Erythroblast (primary cell): ENCODE measurements at regions not wholly inside any gene's neighbourhood (a gene's known extent, or its start where the extent isn't known, plus 50 kb on each side); places are given as distances from the start of the nearest gene placed in this dataset.

ENCODE experiments used
- DNase-seq, 2 experiments: peaks; one replicate each; lab custom pipeline; 2025; lab: John Stamatoyannopoulos, UW
- GATA1 ChIP-seq: IDR thresholded peaks from 2 replicates; pipeline ENCODE4 v1.6.1; 2011; ENCODE audit warnings: low read depth, mild to moderate bottlenecking, control low read depth, low read length, moderate library complexity
- POLR2A ChIP-seq: IDR thresholded peaks from 2 replicates; pipeline ENCODE4 v1.6.1; 2011; ENCODE audit warnings: mild to moderate bottlenecking, low read length

DNA sequence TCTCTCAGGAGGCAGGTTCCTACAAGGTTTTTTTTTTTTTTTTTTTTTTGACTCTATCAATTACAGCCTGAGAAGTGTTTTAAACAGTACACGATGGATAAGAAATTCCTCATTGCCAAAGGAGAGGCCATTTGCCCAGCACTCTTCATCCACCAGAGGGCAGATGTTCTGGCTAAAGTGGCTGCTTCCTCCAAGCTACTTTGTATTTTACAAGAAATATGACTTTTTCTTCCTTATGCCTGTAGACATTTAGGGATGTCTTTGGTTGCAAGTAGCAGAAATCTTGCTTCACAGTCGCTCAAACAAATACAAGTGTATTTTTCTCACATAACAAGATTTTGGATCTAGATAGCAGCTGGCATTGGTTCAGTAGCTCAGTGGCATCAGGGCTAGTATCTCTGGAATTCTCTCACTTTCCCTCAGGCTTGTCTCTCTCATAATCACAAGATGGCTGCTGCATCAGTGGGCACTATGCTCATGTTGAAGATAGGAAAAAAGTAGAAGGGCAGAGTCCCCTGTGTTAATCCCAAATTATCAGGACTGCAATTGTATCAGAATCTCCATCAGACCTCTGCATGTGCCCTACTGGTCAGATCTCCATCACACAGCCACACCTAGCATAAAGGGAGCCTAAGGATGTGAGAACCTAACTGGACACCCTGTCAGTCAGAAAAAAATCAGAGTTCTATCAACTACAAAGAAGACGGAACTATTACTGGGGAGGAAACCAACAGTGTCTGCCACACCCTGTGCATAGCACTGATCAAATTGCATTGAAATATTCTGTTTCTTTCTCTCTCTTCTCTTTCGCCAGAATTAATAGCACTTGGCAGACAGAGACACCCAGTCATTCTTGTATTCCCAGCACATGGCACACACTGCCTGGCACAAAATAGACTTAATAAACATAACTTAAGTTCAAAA is 138.9 kb upstream of the COL8A1 start:
- no peak for TF ChIP-seq POLR2A
- TF ChIP-seq GATA1, result no peak
- peak; percentile 30 to 48 for DNase-seq

DNA sequence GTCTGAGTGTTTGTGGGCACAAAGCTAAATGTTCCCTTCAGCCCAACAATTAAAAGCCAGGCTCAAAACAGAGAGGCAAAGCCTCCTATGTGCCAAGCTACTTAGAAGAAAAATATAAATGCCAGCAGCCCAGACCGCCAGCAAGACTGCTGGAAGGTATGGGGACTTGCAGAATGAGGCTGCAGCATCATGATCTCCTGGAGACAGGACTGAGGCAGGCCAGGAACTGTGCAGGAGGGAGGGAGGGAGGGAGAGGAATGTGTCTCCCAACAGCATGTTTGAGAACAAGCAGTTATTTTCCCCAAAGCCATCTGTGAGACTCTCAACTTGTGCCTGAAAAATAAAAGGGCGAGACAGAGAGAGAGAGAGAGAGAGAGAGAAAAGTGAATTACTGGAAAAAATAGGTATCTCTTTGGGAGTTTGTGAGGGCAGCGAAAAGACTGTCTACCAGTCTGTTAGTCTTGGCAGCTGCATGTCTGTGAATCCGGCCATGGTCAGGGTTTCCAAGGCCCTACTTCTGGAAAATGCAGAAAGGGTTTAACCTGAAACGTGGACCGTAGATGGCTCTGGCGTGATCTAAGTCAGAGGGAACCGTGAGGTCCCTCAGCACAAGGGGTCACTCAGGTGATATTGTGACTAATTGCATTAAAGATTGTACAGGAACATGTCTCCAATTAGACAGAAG is 139.7 kb upstream of the COL8A1 start:
- no peak for TF ChIP-seq GATA1
- no peak for TF ChIP-seq POLR2A
- no peak for DNase-seq

DNA sequence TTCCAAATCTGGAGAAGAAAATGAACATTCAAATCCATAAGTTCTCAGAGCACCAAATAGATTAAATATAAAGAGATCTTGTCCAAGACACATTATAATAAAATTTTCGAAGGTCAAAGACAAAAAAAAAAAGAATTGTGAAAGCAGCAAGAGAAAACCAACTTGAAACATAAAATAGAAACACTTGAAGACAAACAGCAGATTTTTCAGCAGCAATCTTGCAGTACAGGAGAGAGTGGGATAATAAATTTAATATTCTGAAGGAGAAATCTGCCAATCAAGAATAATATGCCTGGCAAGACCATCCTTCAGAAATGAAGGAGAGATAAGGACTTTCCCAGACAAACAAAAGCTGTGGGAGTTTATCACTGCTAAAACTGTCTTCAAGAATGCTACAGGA is 150.5 kb upstream of the COL8A1 start:
- DNase-seq, result no peak
- TF ChIP-seq POLR2A, result no peak
- no peak for TF ChIP-seq GATA1

DNA sequence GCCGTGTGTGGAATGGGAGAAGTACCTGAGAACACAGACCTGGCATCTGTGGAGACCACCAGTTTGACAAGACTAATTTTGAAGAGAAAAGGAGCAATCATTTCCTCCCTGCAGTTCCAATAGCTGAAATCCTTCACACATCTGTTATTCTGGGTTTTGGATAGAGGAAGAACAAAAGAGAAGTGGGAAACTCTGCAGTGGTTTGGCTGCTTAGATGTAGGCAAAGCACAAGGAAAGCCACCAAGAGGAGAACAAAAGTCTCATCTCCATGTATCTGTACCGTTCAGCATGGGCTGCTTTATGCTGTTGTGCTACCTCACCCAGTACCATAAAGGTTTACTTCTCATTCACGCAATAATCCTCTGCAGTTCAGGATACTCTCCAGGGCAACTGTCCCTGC is 153.1 kb upstream of the COL8A1 start:
- no peak for TF ChIP-seq POLR2A
- TF ChIP-seq GATA1, result no peak
- no peak for DNase-seq

DNA sequence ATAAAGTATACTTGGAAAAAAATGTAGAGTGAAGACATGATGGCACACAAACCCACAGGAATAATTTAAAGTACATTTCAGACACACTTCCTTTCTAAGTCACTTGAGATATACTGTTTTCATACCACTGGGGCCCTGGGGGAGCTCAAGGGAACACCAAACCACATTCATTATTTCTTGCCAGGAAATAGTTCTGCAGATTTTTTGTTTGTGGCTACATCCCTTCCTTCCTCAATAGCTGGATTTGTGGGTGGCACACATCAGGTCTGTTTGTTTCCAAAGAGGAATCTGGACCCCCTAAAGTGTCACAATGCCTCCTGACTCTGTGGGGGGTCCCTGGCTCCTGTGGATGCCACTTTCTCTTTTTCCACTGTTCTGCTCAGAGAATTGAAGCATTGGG is 153.5 kb upstream of the COL8A1 start:
- DNase-seq, result no peak
- TF ChIP-seq GATA1 (no peak), POLR2A (no peak)

DNA sequence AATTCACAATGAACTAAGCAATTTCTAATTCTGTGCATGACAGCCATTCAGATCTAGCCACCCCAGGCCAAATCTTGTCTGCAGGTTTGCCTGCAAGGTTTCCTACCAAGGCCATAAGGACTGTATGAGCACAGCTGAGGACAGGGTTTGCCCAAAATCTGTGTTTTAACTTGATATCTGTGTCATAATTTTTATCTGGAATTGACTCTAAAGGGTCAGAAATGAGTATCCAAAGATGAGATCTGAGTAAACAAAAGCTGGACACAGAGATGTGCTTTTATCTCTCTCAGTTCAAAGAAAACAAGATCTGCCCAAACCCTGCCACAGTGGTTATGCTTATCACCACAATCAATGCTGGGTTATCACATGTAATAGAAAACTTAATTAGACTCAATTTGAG is 154.6 kb upstream of the COL8A1 start:
- TF ChIP-seq POLR2A (no peak), GATA1 (no peak)
- no peak for DNase-seq

DNA sequence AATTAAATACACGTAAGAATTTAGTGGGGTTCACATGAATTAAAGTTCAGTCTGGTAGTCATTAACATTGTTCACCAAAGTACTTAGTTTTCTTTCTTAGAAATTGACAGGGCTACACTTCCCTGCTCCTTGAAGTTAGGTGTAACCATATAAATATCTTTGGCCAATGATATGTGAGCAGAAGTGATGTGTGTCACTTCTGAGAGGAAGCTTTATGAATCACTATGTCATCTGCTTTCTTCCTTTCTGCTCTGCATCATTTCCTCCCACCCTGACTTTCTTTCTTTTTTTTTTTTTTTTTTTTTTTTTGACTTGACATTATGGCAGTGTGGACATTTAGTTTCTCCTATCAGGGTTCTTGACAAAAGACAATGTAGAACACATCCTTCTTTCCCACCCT is 156.2 kb upstream of the COL8A1 start:
- TF ChIP-seq POLR2A (no peak), GATA1 (no peak)
- no peak for DNase-seq

DNA sequence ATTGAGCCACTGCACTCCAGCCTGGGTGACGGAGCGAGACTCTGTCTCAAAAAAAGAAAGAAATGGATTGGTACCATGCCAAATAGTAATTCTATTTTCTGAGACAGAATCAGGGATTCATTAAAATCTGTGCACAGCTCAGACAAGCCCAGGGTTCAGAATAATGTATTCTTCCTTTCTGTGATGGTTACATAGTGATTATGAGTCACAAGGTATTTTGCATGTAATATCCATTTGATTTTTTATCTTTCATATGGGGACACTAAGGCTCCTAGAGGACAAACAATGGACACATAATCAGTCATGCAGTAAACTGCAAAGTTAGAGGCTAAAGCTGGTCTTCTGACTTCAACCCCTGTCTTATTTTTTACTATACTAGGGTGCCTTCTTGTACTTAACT is 156.8 kb upstream of the COL8A1 start:
- TF ChIP-seq GATA1, result no peak
- no peak for TF ChIP-seq POLR2A
- DNase-seq, result no peak

DNA sequence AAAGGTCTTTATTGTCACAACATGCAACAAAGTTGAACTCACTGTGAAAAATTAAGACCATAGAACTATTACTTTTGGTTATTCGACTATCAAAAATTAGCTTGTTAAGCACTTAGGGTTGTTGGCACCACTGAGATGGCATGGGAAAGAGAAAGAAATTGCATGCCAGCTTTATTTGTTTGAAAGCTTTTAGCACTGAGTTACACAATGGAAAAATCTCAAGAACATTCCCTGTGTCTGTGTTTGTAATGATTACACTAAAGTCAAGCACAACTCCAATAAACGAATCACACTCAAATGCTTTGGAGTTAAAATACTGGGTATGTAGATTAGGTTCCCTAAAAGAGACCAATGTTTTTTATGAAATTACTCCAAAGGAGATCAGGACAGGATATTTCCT is 158.6 kb upstream of the COL8A1 start:
- DNase-seq, result no peak
- no peak for TF ChIP-seq POLR2A
- TF ChIP-seq GATA1, result no peak

DNA sequence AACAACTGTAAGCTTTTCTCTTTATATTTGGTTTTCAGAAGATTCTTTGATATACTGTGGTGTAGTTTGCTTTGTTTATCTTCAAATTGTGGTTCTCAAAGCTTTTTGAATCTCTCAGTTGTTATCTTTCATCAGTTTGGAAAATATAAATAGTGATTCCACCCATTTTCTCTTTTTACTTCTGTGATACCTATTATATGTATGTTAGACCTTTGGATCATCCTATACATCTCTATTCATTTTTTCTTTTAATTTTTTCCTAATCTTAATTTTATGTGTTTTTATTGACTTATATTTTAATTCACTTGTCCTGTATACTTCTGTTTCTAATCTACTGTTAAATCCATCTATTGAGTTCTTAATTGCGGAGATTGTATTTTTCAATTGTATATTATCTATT is 160.7 kb upstream of the COL8A1 start:
- no peak for TF ChIP-seq POLR2A
- TF ChIP-seq GATA1, result no peak
- DNase-seq, result no peak

DNA sequence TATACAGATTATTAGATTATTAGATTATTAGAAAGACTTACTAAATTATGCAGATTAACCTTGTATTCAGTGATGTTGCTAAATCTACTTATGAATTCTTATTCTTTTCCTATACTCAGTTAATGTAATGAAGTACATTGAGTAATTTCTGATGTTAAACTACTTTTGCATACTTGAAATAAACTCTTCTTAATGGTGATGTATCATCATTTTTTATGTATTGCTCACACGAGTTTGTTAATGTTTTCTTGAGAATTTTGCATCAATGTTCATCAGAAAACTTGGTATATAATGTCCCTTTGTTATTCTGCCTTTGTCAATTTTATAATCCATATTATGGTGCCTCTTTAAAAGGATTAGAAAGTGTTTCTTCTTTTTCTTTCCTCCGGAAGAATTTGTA is 163.2 kb upstream of the COL8A1 start:
- DNase-seq, result no peak
- TF ChIP-seq GATA1 (no peak), POLR2A (no peak)

DNA sequence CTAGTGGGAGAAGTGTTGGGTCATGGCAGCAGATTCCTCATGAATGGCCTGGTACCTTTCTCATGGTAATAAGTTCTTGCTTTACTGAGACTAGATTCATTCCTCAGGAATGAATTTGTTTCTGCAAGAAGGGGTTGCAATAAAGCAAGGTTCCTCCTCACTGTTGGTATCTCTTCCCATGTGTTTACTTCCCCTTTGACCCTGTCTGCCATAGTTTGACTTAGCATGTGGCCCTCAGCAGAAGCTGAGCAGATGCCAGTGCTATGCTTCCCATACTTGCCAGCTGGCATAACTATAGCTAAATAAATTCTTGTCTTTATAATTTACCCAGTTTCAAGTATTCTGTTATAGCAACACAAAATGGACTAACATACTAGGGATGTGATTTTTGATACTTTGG is 163.6 kb upstream of the COL8A1 start:
- TF ChIP-seq GATA1 (no peak), POLR2A (no peak)
- no peak for DNase-seq

DNA sequence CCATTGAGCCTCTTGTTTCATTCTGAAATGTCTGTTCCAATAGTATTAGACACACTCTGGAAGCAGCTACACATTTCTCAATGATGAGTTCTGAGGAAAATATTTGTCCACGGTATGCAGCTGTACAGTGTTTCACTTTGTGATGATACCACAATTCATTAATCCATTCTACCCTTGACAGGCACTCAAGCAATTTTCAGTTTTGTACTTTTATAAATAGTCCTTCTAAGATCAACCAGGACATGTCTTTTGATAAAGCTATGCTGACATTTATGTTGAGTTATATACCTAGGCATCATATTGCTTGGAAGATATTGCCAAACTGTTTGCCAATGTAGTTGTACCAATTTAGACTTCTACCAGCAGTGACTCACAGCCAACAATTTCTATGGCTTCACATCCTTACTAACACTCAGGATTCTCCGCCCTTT is 165.1 kb upstream of the COL8A1 start:
- no peak for DNase-seq
- TF ChIP-seq POLR2A, result no peak

DNA sequence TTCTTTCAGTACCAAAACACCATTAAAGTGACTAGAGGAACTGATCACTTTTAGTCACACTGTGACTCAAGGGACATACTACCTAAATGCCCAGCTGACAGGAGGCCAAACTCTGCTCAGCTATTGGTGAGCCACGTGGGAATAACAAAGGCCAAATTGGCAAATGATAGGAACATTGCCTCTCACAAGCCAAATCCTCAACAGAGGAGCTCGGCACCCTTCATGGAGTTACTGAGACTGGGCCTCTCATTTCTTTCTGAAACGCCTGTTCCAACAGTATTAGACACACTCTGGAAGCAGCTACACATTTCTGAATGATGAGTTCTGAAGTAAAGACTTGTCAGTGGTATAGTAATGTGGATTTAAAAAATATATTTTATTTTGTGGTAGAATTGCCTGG is 166.0 kb upstream of the COL8A1 start:
- DNase-seq, result no peak

More for the DNA sequence above, 166.0 kb upstream of the COL8A1 start:
- TF ChIP-seq POLR2A, result no peak
- TF ChIP-seq GATA1, result no peak
